Mesendoderm (in vitro differentiated cells): ENCODE measurements at regions not wholly inside any gene's neighbourhood (a gene's known extent, or its start where the extent isn't known, plus 50 kb on each side); places are given as distances from the start of the nearest gene placed in this dataset.

ENCODE experiments used
- DNase-seq: peaks from one replicate; pipeline ENCODE4 v3.0.0; 2013
- H2AK5ac ChIP-seq: 2 replicates; pipeline ENCODE4 v1.6.1; 2013; ENCODE audit warnings: low read length, inconsistent platforms
- H2BK120ac ChIP-seq: 2 replicates; pipeline ENCODE4 v1.6.1; 2013; ENCODE audit warnings: low read depth, mild to moderate bottlenecking, low read length, moderate library complexity, mixed read lengths
- H2BK15ac ChIP-seq: replicated peaks from 2 replicates; pipeline ENCODE4 v1.6.1; 2013; ENCODE audit warnings: low read depth, mild to moderate bottlenecking, moderate library complexity
- H2BK5ac ChIP-seq: 2 replicates; pipeline ENCODE4 v1.6.1; 2013; ENCODE audit warnings: low read length, inconsistent platforms
- H3K18ac ChIP-seq: 2 replicates; pipeline ENCODE4 v1.6.1; 2013; ENCODE audit warnings: mild to moderate bottlenecking, low read length, mixed read lengths
- H3K23ac ChIP-seq: one replicate; pipeline ENCODE4 v1.6.1; 2013; ENCODE audit warnings: low read length
- H3K27ac ChIP-seq: 2 replicates; pipeline ENCODE4 v1.5.1; 2013; ENCODE audit warnings: low read depth, mild to moderate bottlenecking, inconsistent platforms, low read length, moderate library complexity
- H3K27me3 ChIP-seq: 2 replicates; pipeline ENCODE4 v1.6.1; 2013; ENCODE audit warnings: low read length, control low read depth, mild to moderate bottlenecking, inconsistent platforms; ENCODE audit not compliant: insufficient read depth, poor library complexity
- H3K36me3 ChIP-seq: 2 replicates; pipeline ENCODE4 v1.6.1; 2013; ENCODE audit warnings: low read length, inconsistent platforms; ENCODE audit not compliant: control insufficient read depth, insufficient read depth
- H3K4ac ChIP-seq: one replicate; pipeline ENCODE4 v1.6.1; 2013; ENCODE audit warnings: low read depth, mild to moderate bottlenecking, low read length, moderate library complexity
- H3K4me1 ChIP-seq: 2 replicates; pipeline ENCODE4 v1.6.1; 2013; ENCODE audit warnings: low read depth, low read length, inconsistent platforms; ENCODE audit not compliant: control insufficient read depth
- H3K4me2 ChIP-seq: 2 replicates; pipeline ENCODE4 v1.6.1; 2013; ENCODE audit warnings: low read length
- H3K4me3 ChIP-seq: 2 replicates; pipeline ENCODE4 v1.5.1; 2013; ENCODE audit warnings: mild to moderate bottlenecking, low read length
- H3K56ac ChIP-seq: one replicate; pipeline ENCODE4 v1.6.1; 2013; ENCODE audit warnings: low read length
- H3K79me1 ChIP-seq: 2 replicates; pipeline ENCODE4 v1.6.1; 2013; ENCODE audit warnings: low read length, inconsistent platforms
- H3K79me2 ChIP-seq: 2 replicates; pipeline ENCODE4 v1.6.1; 2013; ENCODE audit warnings: mild to moderate bottlenecking, low read length; ENCODE audit not compliant: control insufficient read depth, insufficient read depth
- H3K9ac ChIP-seq: 2 replicates; pipeline ENCODE4 v1.6.1; 2013; ENCODE audit warnings: low read length, inconsistent platforms
- H4K5ac ChIP-seq: one replicate; pipeline ENCODE4 v1.6.1; 2013; ENCODE audit warnings: low read length
- H4K8ac ChIP-seq: one replicate; pipeline ENCODE4 v1.6.1; 2013; ENCODE audit warnings: low read depth, mild to moderate bottlenecking, control low read depth, low read length, moderate library complexity
- WGBS: extraction: QIAGEN DNeasy Blood & Tissue Kit; methylation state at CpG from one replicate; pipeline ENCODE4 v1.1.7; 2013; ENCODE audit warnings: low lambda C conversion rate, missing lambda C conversion rate; ENCODE audit not compliant: insufficient coverage; ENCODE audit errors: extremely low coverage; 5-methylcytosine and 5-hydroxymethylcytosine counted together

- Histone ChIP-seq H2BK5ac (peak overlapping the region; percentile 3), H2BK15ac (no peak overlapping the region), H3K4me3 (no peak overlapping the region), H4K8ac (no peak overlapping the region), H3K27me3 (no peaks in the 10 kb centered on the region), H3K79me1 (no peaks in the 10 kb centered on the region), H3K27ac (peak overlapping the region; percentile 78), H3K9ac (no peak overlapping the region), H3K18ac (peak overlapping the region; percentile 64), H3K4ac (peak overlapping the region; percentile 67), H3K4me1 (no peaks in the 10 kb centered on the region), H3K36me3 (no peaks in the 10 kb centered on the region), H3K4me2 (no peak overlapping the region), H3K79me2 (no peaks in the 10 kb centered on the region), H2BK120ac (no peak overlapping the region), H4K5ac (no peak overlapping the region), H3K23ac (no peak overlapping the region), H2AK5ac (no peak overlapping the region), H3K56ac (peak overlapping the region; percentile 49)
- WGBS = no CpG with 5 or more reads among the region's 6 CpGs
- DNase-seq = peak; percentile 76
Observed at GRCh38 chr7:145082366-145083161, 246.7 kb upstream of the TPK1 start.

DNA sequence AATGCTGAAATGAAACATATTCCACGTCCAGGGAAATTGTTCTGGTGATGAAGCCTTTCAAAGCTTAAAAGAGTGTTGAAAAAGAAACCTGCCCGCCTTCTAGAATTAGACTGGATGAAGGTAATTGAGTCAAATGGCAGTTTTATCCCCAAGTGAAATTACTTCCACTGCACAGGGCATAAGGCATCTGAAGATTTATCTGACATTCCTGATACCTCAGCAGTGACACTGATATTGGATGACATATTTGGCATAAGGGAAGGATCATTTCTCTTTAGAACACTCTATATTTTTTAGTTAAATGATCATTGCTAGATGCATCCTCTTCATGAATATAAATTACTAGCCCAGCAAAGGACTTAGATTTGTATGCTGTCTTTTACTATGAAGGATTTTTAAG lies 229.6 kb upstream of the TPK1 start:
- Histone ChIP-seq H3K4me3 (no peak overlapping the region), H3K4me2 (no peak overlapping the region), H3K18ac (no peak overlapping the region), H4K5ac (no peak overlapping the region), H3K4ac (no peak overlapping the region), H3K56ac (no peak overlapping the region), H2BK5ac (no peak overlapping the region), H2AK5ac (no peak overlapping the region), H3K4me1 (no peaks in the 10 kb centered on the region), H3K23ac (no peak overlapping the region), H3K27me3 (no peaks in the 10 kb centered on the region), H3K79me2 (no peaks in the 10 kb centered on the region), H3K79me1 (no peaks in the 10 kb centered on the region), H4K8ac (no peak overlapping the region), H3K36me3 (no peaks in the 10 kb centered on the region), H3K27ac (no peak overlapping the region), H3K9ac (no peak overlapping the region), H2BK120ac (no peak overlapping the region), H2BK15ac (no peak overlapping the region)
- DNase-seq = no peak
- WGBS = no CpG with 5 or more reads among the region's 2 CpGs

DNA sequence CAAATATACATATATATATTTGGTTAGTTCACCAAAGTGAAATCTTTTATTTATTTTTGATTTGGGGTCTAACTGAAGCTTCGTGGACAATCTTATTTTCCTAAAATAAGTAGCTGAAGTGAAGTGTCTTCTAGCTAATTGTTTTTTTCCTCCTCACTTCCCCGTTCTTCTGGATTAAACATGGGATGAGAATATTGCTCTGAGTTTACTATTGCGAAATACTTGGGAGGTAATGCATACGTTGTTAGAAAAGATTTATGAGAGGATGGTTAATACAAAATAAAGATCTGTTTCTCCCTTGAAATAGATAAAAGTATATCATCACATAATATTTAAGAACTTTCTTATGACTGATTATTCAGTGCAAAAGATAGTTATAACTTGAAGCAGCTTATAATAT lies 228.3 kb upstream of the TPK1 start:
- no peaks in the 10 kb centered on the region for H3K27me3 ChIP-seq
- WGBS = no CpG with 5 or more reads among the region's 4 CpGs
- H3K4ac ChIP-seq = no peak overlapping the region
- no peak overlapping the region for H2BK15ac ChIP-seq
- H3K23ac ChIP-seq = no peak overlapping the region
- no peak for DNase-seq
- no peaks in the 10 kb centered on the region for H3K79me2 ChIP-seq
- no peak overlapping the region for H3K56ac ChIP-seq
- no peak overlapping the region for H3K18ac ChIP-seq
- H3K9ac ChIP-seq = no peak overlapping the region
- no peak overlapping the region for H2AK5ac ChIP-seq
- no peak overlapping the region for H3K4me2 ChIP-seq
- H3K79me1 ChIP-seq = no peaks in the 10 kb centered on the region
- H3K4me3 ChIP-seq = no peak overlapping the region
- no peaks in the 10 kb centered on the region for H3K36me3 ChIP-seq
- no peak overlapping the region for H4K8ac ChIP-seq
- H3K27ac ChIP-seq = no peak overlapping the region
- H2BK5ac ChIP-seq = no peak overlapping the region
- H2BK120ac ChIP-seq = no peak overlapping the region
- no peaks in the 10 kb centered on the region for H3K4me1 ChIP-seq
- H4K5ac ChIP-seq = no peak overlapping the region

GRCh38 chr7:145053781-145054180 lies 217.9 kb upstream of the TPK1 start:
- no peaks in the 10 kb centered on the region for H3K79me1 ChIP-seq
- no peak overlapping the region for H2BK5ac ChIP-seq
- no peak overlapping the region for H3K4ac ChIP-seq
- H4K5ac ChIP-seq = no peak overlapping the region
- no peak overlapping the region for H3K4me3 ChIP-seq
- no peak overlapping the region for H2AK5ac ChIP-seq
- DNase-seq = no peak
- no peaks in the 10 kb centered on the region for H3K4me1 ChIP-seq
- H4K8ac ChIP-seq = no peak overlapping the region
- no peak overlapping the region for H3K27ac ChIP-seq
- no peak overlapping the region for H3K9ac ChIP-seq
- WGBS = no CpG with 5 or more reads among the region's 5 CpGs
- no peak overlapping the region for H3K18ac ChIP-seq
- no peak overlapping the region for H2BK15ac ChIP-seq
- H3K36me3 ChIP-seq = no peaks in the 10 kb centered on the region
- H3K27me3 ChIP-seq = no peaks in the 10 kb centered on the region
- H3K4me2 ChIP-seq = no peak overlapping the region
- no peak overlapping the region for H3K23ac ChIP-seq
- no peak overlapping the region for H3K56ac ChIP-seq
- H2BK120ac ChIP-seq = no peak overlapping the region
- H3K79me2 ChIP-seq = no peaks in the 10 kb centered on the region

GRCh38 chr7:145050415-145050814 lies 214.6 kb upstream of the TPK1 start:
- H3K4me2 ChIP-seq = no peak overlapping the region
- H4K8ac ChIP-seq = no peak overlapping the region
- no peak overlapping the region for H2BK15ac ChIP-seq
- no peak overlapping the region for H2AK5ac ChIP-seq
- H3K4me3 ChIP-seq = no peak overlapping the region
- no peak overlapping the region for H3K56ac ChIP-seq
- no peak overlapping the region for H4K5ac ChIP-seq
- H3K4me1 ChIP-seq = no peaks in the 10 kb centered on the region
- no peak overlapping the region for H3K9ac ChIP-seq
- no peak overlapping the region for H3K18ac ChIP-seq
- H2BK5ac ChIP-seq = no peak overlapping the region
- DNase-seq = peak; percentile 7
- no peaks in the 10 kb centered on the region for H3K79me2 ChIP-seq
- H3K4ac ChIP-seq = no peak overlapping the region
- no peak overlapping the region for H3K27ac ChIP-seq
- WGBS = no CpG with 5 or more reads among the region's 1 CpG
- no peak overlapping the region for H2BK120ac ChIP-seq
- no peaks in the 10 kb centered on the region for H3K79me1 ChIP-seq
- no peak overlapping the region for H3K23ac ChIP-seq
- no peaks in the 10 kb centered on the region for H3K36me3 ChIP-seq
- no peaks in the 10 kb centered on the region for H3K27me3 ChIP-seq
